ENCODE measurements at regions not wholly inside any gene's neighbourhood (a gene's known extent, or its start where the extent isn't known, plus 50 kb on each side); places are given as distances from the start of the nearest gene placed in this dataset.

DNA sequence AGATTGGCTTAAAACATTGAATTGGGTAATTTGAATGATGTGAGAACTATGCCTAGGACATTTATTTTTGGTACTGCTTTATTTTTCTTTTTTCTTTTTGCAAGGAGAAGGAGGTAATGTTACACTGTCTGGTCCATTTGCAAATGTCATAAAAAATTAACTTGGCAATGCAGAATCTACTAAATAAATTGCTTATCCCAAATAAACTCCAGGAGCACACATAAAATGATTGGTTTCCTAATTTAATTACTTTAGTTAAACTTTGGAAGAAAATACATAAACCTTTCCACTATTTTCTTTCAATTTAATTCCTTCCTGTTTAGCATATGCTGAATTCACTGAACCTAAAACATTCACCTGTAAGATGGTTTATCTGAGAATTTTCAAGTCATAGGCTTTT lies 238.4 kb upstream of the ETAA1 start:
- DNase-seq (no peak), ATAC-seq (ENCODE audit: low read depth) (no peak)
- ChIA-PET CTCF (no interaction called here), POLR2A (ENCODE audit: unreplicated experiment) (no interaction called here)
- no peak overlapping the region for H3K56ac ChIP-seq (ENCODE audit: extremely low read depth, insufficient read depth, low read length)
- no peaks in the 10 kb centered on the region for H3K27me3 ChIP-seq (ENCODE audit: control insufficient read depth, insufficient read depth, low read length)
- no peak overlapping the region for H2BK120ac ChIP-seq (ENCODE audit: low read depth, low read length)
- no peak overlapping the region for H3K23ac ChIP-seq (ENCODE audit: low read depth, low read length)
- H3K4ac ChIP-seq (ENCODE audit: low read depth, low read length), result no peak overlapping the region
- peaks cover 5% of the 10 kb centered on the region for H3K4me1 ChIP-seq (ENCODE audit: control insufficient read depth, insufficient read depth, low read length)
- no peaks in the 10 kb centered on the region for H3K79me1 ChIP-seq (ENCODE audit: low read depth in 1 of 2, low read length in 2 of 2)
- H3K36me3 ChIP-seq (ENCODE audit: control insufficient read depth, insufficient read depth, low read length), result no peaks in the 10 kb centered on the region
- no TSS peak for BruUV-seq (replicated peaks)
- dilution Hi-C loops (cut with HindIII; ENCODE audit: low sequenced_read_pairs, unreplicated experiment), result no loop called here
- no peaks in the 10 kb centered on the region for H3K9me3 ChIP-seq (ENCODE audit: control insufficient read depth, insufficient read depth, low read length)
- no peak overlapping the region for H3K14ac ChIP-seq (replicated peaks; ENCODE audit: low read depth, low read length)
- TF ChIP-seq, protein P1, sequence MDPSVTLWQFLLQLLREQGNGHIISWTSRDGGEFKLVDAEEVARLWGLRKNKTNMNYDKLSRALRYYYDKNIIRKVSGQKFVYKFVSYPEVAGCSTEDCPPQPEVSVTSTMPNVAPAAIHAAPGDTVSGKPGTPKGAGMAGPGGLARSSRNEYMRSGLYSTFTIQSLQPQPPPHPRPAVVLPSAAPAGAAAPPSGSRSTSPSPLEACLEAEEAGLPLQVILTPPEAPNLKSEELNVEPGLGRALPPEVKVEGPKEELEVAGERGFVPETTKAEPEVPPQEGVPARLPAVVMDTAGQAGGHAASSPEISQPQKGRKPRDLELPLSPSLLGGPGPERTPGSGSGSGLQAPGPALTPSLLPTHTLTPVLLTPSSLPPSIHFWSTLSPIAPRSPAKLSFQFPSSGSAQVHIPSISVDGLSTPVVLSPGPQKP (IDR thresholded peaks at IDR 0.05; ENCODE audit: borderline replicate concordance, low read depth, low read length), result no peak
- TF ChIP-seq CHD1 (IDR thresholded peaks at IDR 0.05; ENCODE audit: low read depth, low read length) (no peak), NFE2L2 (IDR thresholded peaks at IDR 0.05; ENCODE audit: low read depth, low read length) (no peak), POLR2A (IDR thresholded peaks at IDR 0.05; ENCODE audit: low read depth, low read length) (no peak), RCOR1 (IDR thresholded peaks at IDR 0.05; ENCODE audit: insufficient replicate concordance, low read length) (no peak), MXI1 (IDR thresholded peaks at IDR 0.05; ENCODE audit: borderline replicate concordance, low read depth, low read length) (no peak), MAZ (IDR thresholded peaks at IDR 0.05; ENCODE audit: borderline replicate concordance, low read depth, low read length) (no peak), RAD21 (IDR thresholded peaks at IDR 0.05; ENCODE audit: low read length) (no peak), MAFK (IDR thresholded peaks at IDR 0.05; ENCODE audit: low read depth, low read length) (no peak), BHLHE40 (IDR thresholded peaks at IDR 0.05; ENCODE audit: low read depth, low read length) (no peak), CEBPB (IDR thresholded peaks at IDR 0.05; ENCODE audit: low read depth, low read length) (no peak), FOS (IDR thresholded peaks at IDR 0.05; ENCODE audit: low read depth, low read length) (no peak), SMC3 (IDR thresholded peaks at IDR 0.05; ENCODE audit: low read depth, low read length) (no peak), RFX5 (IDR thresholded peaks at IDR 0.05; ENCODE audit: low read depth, low read length) (no peak)
- TF ChIP-seq, protein P2, sequence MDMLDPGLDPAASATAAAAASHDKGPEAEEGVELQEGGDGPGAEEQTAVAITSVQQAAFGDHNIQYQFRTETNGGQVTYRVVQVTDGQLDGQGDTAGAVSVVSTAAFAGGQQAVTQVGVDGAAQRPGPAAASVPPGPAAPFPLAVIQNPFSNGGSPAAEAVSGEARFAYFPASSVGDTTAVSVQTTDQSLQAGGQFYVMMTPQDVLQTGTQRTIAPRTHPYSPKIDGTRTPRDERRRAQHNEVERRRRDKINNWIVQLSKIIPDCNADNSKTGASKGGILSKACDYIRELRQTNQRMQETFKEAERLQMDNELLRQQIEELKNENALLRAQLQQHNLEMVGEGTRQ (IDR thresholded peaks at IDR 0.05; ENCODE audit: low read depth, low read length), result no peak
- TF ChIP-seq, protein P3, sequence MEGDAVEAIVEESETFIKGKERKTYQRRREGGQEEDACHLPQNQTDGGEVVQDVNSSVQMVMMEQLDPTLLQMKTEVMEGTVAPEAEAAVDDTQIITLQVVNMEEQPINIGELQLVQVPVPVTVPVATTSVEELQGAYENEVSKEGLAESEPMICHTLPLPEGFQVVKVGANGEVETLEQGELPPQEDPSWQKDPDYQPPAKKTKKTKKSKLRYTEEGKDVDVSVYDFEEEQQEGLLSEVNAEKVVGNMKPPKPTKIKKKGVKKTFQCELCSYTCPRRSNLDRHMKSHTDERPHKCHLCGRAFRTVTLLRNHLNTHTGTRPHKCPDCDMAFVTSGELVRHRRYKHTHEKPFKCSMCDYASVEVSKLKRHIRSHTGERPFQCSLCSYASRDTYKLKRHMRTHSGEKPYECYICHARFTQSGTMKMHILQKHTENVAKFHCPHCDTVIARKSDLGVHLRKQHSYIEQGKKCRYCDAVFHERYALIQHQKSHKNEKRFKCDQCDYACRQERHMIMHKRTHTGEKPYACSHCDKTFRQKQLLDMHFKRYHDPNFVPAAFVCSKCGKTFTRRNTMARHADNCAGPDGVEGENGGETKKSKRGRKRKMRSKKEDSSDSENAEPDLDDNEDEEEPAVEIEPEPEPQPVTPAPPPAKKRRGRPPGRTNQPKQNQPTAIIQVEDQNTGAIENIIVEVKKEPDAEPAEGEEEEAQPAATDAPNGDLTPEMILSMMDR (conservative IDR thresholded peaks at IDR 0.05; ENCODE audit: low read depth, low read length), result no peak
- H3K18ac ChIP-seq (ENCODE audit: low read depth, low read length), result no peak overlapping the region
- H3K9ac ChIP-seq (ENCODE audit: low read depth, low read length), result no peak overlapping the region
- no peak overlapping the region for H2AFZ ChIP-seq (replicated peaks; ENCODE audit: low read length, poor library complexity)
- H4K20me1 ChIP-seq (ENCODE audit: insufficient read depth, low read length), result no peaks in the 10 kb centered on the region
- no peak overlapping the region for H4K5ac ChIP-seq (ENCODE audit: low read depth, low read length)
- H3K4me2 ChIP-seq (ENCODE audit: low read depth, low read length), result no peak overlapping the region
- intact Hi-C loops (cut with micrococcal nuclease), result no loop called here
- H3K4me3 ChIP-seq (ENCODE audit: insufficient read depth, low read depth, low read length), result no peak overlapping the region
- H4K8ac ChIP-seq (ENCODE audit: low read depth in 2 of 2, low read length in 2 of 2), result no peak overlapping the region
- H2AK9ac ChIP-seq (replicated peaks; ENCODE audit: low read depth, low read length, poor library complexity), result no peak overlapping the region
- peaks cover 2% of the 10 kb centered on the region; the same call in 1 of the 2 replicates for H3K9me1 ChIP-seq (ENCODE audit: insufficient read depth, low read length)
- H3K27ac ChIP-seq (ENCODE audit: insufficient read depth, low read length), result no peak overlapping the region
- no peak overlapping the region for H2BK5ac ChIP-seq (ENCODE audit: low read depth, low read length, poor library complexity, severe bottlenecking)
- in situ Hi-C loops (cut with MboI; ENCODE audit: low sequenced_read_pairs), result no loop called here
- H2BK20ac ChIP-seq (ENCODE audit: low read depth, low read length), result no peak overlapping the region
- no peak overlapping the region for H4K91ac ChIP-seq (ENCODE audit: insufficient read depth, low read depth, low read length)
- no peak overlapping the region for H2AK5ac ChIP-seq (ENCODE audit: low read depth, low read length)
- no peak overlapping the region for H2BK15ac ChIP-seq (ENCODE audit: low read depth, low read length)

Data from IMR-90 (cell line).